ENCODE measurements at regions not wholly inside any gene's neighbourhood (a gene's known extent, or its start where the extent isn't known, plus 50 kb on each side); places are given as distances from the start of the nearest gene placed in this dataset.

GRCh38 chr1:208450958-208451357 lies 206.8 kb upstream of the PLXNA2 start:
- no peak overlapping the region for H3K27ac ChIP-seq (ENCODE audit: low read depth, low read length, poor library complexity, severe bottlenecking)
- no peaks in the 10 kb centered on the region for H3K36me3 ChIP-seq (ENCODE audit: insufficient read depth, low read length)
- no peaks in the 10 kb centered on the region for H3K4me1 ChIP-seq (ENCODE audit: insufficient read depth, low read length, poor library complexity, severe bottlenecking)
- ChIA-PET CTCF (ENCODE audit: unreplicated experiment) (no interaction called here), POLR2A (no interaction called here)
- DNase-seq (ENCODE audit: low spot score), result no peak
- H4K20me1 ChIP-seq (ENCODE audit: insufficient read depth, low read length), result no peaks in the 10 kb centered on the region
- TF ChIP-seq EZH2phosphoT487 (IDR thresholded peaks at IDR 0.05; ENCODE audit: borderline replicate concordance, low read depth, low read length) (no peak), CTCF (conservative IDR thresholded peaks at IDR 0.05; ENCODE audit: low read length) (no peak)
- H3K9me2 ChIP-seq (ENCODE audit: insufficient read depth, low read length), result no peaks in the 10 kb centered on the region
- intact Hi-C loops (cut with micrococcal nuclease; ENCODE audit: unreplicated experiment), result no loop called here
- H2AFZ ChIP-seq (ENCODE audit: low read length), result no peak overlapping the region
- no peaks in the 10 kb centered on the region for H3K9me3 ChIP-seq (ENCODE audit: low read length)
- no TSS peak for BruUV-seq (replicated peaks)
- H3K4me3 ChIP-seq (ENCODE audit: low read depth, low read length, poor library complexity, severe bottlenecking), result no peak overlapping the region
- H3K4me2 ChIP-seq (ENCODE audit: low read length), result no peak overlapping the region
- no peaks in the 10 kb centered on the region for H3K79me2 ChIP-seq (ENCODE audit: insufficient read depth, low read depth, low read length)

GRCh38 chr1:208455821-208456220 lies 211.6 kb upstream of the PLXNA2 start:
- no peak for TF ChIP-seq CTCF (conservative IDR thresholded peaks at IDR 0.05; ENCODE audit: low read length)
- no peak for TF ChIP-seq EZH2phosphoT487 (IDR thresholded peaks at IDR 0.05; ENCODE audit: borderline replicate concordance, low read depth, low read length)
- no TSS peak for BruUV-seq (replicated peaks)
- CTCF ChIA-PET (ENCODE audit: unreplicated experiment), result no interaction called here

GRCh38 chr1:208456487-208456886 lies 212.3 kb upstream of the PLXNA2 start:
- Histone ChIP-seq H3K4me2 (ENCODE audit: low read length) (no peak overlapping the region), H3K4me1 (ENCODE audit: insufficient read depth, low read length, poor library complexity, severe bottlenecking) (no peaks in the 10 kb centered on the region), H3K9me2 (ENCODE audit: insufficient read depth, low read length) (no peaks in the 10 kb centered on the region), H4K20me1 (ENCODE audit: insufficient read depth, low read length) (no peaks in the 10 kb centered on the region), H3K9me3 (ENCODE audit: low read length) (no peaks in the 10 kb centered on the region), H3K27ac (ENCODE audit: low read depth, low read length, poor library complexity, severe bottlenecking) (no peak overlapping the region), H2AFZ (ENCODE audit: low read length) (no peak overlapping the region), H3K36me3 (ENCODE audit: insufficient read depth, low read length) (no peaks in the 10 kb centered on the region), H3K79me2 (ENCODE audit: insufficient read depth, low read depth, low read length) (no peaks in the 10 kb centered on the region), H3K4me3 (ENCODE audit: low read depth, low read length, poor library complexity, severe bottlenecking) (no peak overlapping the region)
- no peak for TF ChIP-seq EZH2phosphoT487 (IDR thresholded peaks at IDR 0.05; ENCODE audit: borderline replicate concordance, low read depth, low read length)
- no peak for TF ChIP-seq CTCF (conservative IDR thresholded peaks at IDR 0.05; ENCODE audit: low read length)
- ChIA-PET CTCF (ENCODE audit: unreplicated experiment) (no interaction called here), POLR2A (no interaction called here)
- no peak for DNase-seq (ENCODE audit: low spot score)
- intact Hi-C loops (cut with micrococcal nuclease; ENCODE audit: unreplicated experiment), result no loop called here
- BruUV-seq (replicated peaks), result no TSS peak

More at GRCh38 chr1:208455821-208456220, 211.6 kb upstream of the PLXNA2 start:
- Histone ChIP-seq H4K20me1 (ENCODE audit: insufficient read depth, low read length) (no peaks in the 10 kb centered on the region), H3K9me2 (ENCODE audit: insufficient read depth, low read length) (no peaks in the 10 kb centered on the region), H3K79me2 (ENCODE audit: insufficient read depth, low read depth, low read length) (no peaks in the 10 kb centered on the region), H2AFZ (ENCODE audit: low read length) (no peak overlapping the region), H3K27ac (ENCODE audit: low read depth, low read length, poor library complexity, severe bottlenecking) (no peak overlapping the region), H3K4me1 (ENCODE audit: insufficient read depth, low read length, poor library complexity, severe bottlenecking) (no peaks in the 10 kb centered on the region), H3K4me3 (ENCODE audit: low read depth, low read length, poor library complexity, severe bottlenecking) (no peak overlapping the region), H3K36me3 (ENCODE audit: insufficient read depth, low read length) (no peaks in the 10 kb centered on the region), H3K4me2 (ENCODE audit: low read length) (no peak overlapping the region), H3K9me3 (ENCODE audit: low read length) (no peaks in the 10 kb centered on the region)
- DNase-seq (ENCODE audit: low spot score), result no peak
- POLR2A ChIA-PET, result interaction anchor here (0.6 kb wide), 1 partner anchor 40 kb away, joined by 4 read pairs; no protein-coding TSS in a partner anchor
- intact Hi-C loops (cut with micrococcal nuclease; ENCODE audit: unreplicated experiment), result no loop called here
